Dedifferentiated amniotic fluid mesenchymal stem cell (primary cell): ENCODE measurements at regions not wholly inside any gene's neighbourhood (a gene's known extent, or its start where the extent isn't known, plus 50 kb on each side); places are given as distances from the start of the nearest gene placed in this dataset.

Source experiments
- DNase-seq: peaks from one replicate; pipeline ENCODE4 v3.0.0-alpha.2; 2016; ENCODE audit errors: extremely low spot score

DNA sequence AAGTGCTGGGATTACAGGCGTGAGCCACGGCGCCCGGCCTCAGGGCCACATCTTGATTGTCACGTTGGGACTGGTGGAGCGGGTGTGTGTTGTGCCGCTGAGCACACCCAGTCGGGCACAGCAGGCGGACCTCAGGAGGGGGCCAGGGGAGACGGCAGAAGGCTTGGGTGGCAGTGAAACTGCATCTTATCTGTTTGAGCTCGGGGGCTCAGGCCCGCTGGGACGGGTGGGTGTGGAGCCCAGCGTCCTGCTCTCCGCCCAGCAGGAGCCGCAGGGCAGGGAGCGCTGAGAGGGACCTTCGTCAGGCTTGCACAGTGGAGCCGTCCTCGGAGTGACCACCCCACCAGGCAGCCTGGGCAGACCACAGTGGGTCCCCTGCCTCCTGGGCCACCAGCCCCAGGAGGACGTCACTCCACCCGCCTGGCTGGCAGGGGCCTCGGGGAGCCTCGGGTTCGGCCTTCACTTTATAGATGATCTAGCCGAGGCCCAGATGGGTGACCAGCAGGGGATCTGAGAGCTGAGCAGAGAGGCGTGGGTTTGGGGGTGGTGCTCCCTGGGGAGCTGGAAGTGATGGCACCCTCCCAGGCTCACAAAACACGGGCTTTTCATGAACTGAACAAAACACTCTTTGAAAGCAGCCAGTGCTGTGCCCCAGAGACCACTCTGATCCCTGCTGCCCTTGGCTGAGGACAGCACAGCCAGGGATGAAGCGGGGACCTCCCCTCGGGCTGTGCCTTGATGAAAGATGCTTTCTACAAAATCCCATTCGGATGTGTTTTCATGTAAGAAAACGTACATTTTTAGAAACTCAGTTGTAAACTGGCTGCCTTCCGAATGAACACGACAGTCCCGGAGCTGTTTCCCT lies 181.1 kb downstream of the SEC14L1 start:
- DNase-seq: no peak

DNA sequence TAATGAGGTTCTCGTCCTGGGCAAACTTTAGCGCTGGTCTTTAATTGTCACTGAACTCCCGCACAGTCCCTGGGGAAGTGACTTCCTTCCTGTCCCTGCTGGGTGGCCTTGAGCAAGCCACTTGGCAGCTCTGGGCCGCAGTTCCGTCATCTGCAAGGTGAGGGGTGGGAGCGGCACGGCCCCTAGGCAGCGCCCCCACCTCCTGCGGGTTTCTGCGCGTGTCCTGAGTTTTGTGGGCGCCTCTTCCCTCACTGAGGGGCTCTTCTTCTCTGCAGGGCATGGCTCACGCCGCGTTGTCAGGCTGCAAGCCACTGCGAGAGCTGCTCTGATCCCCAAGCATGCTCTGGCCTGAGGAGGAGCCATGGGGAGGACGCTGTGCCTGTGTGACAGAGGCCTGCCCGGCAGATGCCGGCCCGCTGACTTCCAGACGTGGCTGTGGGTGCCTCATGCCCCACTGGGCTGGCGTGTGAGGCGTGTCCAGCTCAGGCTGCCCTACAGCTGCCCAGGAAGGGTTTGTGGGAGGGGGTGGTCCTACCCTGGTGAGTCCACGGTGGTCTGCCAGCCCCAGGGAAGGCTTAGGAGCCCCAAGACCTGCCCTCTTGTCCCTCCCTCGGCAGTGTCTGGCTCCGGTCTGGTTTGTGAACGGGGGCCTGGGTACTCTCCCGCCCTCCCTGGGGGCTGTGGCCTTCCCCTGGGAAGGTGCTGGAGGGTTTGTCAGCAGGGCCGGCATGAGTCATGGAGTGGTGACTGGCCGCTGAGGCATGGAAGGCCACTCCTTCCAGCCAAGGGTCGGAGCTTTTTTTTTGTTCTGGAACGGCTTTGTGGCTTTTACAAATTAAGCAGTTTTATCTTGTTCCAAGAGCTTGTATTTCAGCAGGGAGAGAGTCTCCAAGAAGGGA lies 182.0 kb downstream of the SEC14L1 start:
- peak; percentile 97 for DNase-seq

DNA sequence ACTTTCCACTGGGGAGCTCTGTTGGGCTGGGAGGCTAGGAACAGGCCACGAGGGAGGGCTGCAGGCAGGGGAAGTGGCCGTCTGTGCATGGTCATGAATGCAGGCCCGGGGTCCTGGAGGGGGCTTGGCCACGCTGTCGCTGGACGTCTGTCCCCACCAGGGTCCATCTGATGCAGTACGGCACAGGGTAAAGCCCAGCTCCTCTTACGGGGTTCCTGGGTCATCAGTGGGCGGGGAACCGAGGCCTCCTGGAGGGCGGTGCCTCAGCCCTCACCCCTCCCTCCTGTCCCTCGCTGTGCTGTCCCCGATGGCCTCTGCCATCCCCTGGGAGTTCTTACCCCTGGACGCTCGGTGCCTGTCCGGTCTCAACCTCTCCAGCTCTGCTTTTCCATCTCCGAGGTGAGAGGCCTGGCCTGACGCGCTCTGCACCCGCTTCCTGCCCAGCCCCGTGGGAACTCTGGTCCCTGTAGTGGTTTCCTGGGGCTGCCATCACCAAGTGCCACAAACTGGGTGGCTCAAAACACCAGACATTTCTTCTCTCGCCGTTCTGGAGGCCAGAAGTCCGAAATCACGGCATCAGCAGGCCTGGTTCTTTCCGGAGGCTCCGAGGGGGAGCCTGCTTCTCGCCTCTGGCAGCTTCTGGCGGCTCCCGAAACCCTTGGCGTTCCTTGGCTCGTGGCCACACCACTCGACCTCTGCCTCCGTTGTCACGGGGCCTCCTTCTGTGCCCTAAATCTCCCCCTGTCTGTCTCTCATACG lies 182.8 kb downstream of the SEC14L1 start:
- no peak for DNase-seq

DNA sequence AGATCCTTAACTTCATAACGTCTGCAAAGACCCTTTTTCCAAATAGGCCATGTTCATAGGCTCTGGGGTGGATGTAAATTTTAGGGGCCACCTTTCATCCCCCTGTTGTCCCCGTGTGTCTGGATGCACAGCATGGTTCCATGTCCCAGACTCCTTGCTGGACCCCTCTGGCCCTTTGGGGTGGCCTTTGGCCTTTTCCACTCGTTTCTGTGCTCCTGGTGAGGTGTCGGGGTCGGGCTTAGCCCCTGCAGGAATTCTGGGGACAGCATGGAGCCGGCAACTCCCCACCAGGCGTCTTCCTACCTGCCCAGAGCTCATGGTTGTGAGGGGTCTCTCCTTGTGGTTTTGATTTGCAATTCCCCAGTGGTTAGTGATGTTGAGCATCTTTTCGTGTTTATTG lies 183.5 kb downstream of the SEC14L1 start:
- DNase-seq: no peak

DNA sequence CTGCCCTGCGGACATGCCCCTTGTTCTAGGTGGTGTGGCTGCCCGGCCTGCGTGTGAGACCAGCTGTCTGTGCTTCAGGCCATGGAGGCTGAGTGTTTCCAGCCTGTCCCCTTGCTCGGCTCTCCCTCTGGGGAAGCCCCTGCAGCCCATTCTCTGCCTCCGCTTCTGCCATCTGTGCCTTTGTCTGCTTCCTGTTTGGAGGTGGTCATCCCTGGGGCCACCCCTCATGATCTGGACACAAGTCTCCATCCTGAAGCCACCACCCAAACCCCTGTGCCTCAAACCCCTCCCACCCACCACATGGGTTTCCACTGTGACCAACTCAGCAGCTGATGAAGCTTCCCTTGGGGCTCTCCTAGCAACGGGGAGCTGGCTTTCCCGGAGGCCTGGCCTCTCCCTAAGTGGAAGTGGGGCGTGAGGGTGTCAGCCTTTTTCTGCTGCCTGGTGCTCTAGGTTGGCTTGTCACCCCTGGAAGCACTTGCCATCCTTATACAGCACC lies 184.9 kb downstream of the SEC14L1 start:
- DNase-seq: no peak

DNA sequence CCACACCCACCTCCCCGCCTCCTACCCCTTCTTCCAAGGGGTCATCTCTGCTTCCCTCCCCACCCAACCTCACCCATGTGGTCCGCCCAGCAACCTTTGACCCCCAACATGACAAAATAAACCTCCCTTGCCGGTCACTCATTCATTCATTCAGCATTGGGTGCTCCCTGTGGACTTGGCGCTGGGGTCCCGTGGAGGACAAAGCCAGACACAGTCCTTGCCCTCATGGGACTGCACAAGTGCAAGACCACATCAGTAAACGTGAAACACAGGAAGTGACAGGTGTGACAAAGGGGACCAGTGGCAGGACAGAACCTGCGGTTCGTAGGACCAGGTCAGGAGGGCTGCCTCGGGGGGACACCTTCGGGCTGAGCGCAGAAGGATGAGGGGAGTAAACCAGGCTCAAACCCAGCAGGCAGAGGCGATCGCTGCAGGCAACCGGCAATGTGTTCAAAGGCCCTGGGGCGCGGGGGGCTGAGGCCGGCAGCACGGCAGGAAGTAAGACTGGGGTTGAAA lies 185.4 kb downstream of the SEC14L1 start:
- no peak for DNase-seq

DNA sequence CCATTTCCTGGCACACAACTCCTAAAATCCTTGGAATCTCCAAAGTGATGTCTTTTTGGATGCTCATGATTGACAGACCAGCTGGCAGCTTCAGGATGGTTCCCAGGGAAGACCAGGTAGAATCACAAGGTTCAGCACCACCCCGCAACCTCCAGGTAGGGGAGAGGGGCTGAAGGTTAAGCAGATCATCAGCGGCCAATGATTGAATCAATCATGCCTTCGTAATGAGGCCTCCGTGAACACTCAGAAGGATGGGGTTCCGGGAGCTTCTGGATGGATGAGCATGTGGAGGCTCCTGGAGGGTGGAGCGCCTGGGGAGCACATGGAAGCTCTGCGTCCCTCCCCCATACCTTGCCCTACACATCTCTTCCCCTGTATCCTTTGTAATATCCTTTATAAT lies 185.9 kb downstream of the SEC14L1 start:
- no peak for DNase-seq

DNA sequence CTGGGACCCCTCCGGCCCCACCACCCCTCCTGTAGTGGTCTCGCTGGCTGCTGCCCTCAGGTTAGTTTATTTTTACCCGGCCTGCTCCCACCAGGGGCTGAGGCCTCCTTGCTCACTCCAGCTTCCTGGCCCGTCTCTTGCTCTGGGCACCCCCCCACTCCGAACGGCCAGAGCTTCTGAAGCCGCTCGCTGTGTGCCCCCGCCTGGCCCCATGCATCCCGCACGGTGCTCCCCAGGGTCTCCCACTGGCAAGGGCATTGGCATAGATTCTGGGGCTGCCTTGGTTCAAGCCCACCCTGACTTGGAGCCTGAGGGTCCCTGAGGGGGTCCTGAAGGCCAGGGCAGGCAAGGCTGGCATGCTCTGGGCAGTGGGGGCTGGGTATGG lies 186.4 kb downstream of the SEC14L1 start:
- no peak for DNase-seq

DNA sequence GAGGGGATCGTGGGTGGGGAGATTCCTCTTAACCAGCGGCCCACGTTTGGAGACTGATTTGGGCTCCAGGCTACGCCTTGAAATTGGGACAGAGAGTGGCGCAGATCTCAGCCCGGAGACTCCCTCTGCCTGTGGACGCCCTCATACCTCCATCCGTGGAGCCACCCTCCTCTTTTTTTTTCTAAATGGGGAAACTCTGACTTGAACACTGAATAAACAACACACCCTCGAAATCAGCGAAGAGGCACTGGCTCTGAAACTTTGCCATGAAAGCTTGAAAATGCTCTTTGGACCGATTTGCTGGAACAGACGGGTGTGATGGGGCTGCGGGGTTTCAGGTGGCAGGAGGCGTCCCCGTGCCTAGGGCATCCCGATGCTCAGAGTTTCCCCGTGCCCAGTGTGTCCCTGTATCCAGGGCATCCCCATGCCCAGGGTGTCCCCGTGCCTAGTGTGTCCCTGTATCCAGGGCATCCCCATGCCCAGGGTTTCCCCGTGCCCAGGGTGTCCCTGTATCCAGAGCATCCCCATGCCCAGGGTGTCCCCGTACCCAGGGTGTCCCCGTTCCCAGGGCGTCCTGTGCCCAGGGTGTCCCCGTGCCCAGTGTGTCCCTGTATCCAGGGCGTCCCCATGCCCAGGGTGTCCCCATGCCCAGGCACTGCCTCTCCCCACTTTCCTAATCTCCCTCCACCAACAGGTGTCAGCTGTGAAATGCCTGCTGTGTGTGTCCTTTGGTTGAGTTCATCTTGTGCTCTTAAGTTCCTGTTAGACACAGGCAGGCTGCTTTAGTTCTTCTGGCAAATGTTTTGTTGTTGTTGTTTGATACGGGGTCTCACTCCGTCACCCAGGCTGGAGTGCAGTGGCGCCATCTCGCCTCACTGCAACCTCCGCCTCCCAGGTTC lies 187.0 kb downstream of the SEC14L1 start:
- no peak for DNase-seq

DNA sequence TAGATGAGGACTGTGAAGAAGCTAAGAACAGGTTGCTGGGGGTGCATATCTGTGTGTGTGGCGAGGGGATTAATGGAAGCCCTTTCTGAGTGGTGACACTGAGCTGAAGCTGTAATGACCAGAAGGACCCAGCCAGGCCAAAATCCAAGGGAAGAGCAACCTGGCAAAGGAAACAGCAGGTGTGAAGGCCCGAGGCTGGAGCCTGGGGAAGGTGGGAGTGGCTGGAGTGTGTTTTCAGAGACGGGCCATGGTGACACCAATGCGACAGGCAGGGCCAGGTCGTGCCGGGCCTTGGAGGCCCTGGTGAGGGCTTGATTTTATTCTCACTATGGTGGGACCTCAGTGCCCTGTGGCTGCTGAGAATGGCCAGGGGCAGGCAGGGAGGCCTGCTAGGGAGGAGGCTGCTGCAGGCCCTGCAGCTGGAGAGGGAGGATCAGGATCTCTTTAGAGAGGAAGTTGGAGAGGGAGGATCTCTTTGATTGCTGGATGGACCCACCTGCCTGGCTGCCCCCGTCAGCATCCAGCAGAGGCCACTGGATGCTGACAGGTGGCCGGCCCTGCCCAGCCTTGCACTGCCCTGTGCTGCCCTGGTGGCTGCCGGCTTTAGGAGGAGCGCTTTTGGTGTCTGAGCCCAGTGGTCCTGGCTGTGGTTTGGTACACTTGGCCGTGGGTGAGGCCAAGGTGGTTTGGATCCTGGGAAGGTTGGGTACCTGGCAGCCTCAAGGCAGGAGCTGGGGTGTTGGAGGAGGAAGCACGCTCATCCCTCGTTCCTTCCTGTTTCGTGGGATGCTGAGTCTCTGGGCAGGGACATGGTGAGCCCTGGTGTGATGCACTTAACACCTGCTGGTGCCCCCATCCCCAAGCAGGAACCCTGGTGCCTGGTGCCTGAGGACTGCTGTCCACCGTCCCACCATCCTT lies 188.3 kb downstream of the SEC14L1 start:
- DNase-seq: no peak

DNA sequence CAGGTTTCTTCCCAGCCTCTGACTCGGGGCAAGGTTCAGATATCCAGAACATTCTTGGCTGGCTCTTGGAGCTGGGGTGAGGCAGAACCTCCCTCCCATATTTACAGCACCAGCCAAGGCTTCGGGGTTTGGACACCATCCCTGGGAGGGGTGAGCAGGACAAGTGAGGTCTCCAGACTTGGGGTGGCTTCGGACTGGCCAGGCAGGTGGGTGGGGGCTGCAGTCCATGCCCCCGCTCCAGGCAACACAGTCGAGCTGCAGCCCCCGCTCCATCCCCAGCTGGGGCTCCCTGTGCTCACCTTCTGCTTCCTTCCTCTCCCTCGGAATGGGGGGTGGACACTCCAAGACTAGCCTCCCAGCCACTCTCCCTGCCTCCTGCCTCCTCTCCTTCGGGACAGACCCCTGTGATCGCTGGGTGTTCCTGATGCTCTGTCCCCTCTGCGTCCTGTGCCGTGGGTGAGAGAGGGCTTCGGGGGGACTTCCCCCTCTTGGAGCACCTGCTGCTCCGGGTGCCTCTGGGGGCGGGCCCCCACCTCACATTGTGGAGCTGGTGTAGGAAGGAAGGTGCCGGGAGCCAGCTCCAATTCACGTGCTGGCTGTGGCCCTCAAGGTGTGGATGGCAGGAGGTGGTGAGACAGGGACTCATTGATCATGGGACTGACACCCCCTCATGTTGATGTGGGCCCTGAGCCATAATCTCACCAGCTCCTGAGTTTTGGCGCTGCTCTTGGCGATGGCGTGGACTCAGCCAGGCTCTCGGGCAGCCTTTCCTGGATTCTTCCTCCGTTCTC lies 189.2 kb downstream of the SEC14L1 start:
- no peak for DNase-seq

DNA sequence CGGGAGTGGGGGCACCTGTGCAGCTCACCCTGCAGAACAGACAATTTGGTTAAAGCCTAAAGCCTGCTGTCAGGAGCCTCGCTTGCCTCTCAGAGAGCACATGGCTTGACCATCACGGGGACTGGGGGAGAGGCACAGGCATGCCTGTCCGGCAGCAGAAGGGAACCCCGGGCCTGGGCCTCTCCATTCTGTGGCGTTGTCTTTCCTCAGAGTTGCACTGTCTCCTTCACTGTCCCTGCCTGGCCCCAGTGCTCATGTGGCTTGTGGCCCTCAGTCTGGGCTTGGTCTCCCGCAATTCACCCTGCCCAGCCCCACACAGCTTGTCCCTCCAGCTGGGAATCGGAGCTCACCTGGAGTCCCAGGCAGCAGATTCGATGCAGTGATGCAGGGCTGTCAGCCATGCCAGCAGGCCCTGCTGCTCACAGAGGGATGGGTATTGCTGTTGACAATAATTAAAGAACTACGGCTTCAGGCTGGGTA lies 189.9 kb downstream of the SEC14L1 start:
- no peak for DNase-seq

DNA sequence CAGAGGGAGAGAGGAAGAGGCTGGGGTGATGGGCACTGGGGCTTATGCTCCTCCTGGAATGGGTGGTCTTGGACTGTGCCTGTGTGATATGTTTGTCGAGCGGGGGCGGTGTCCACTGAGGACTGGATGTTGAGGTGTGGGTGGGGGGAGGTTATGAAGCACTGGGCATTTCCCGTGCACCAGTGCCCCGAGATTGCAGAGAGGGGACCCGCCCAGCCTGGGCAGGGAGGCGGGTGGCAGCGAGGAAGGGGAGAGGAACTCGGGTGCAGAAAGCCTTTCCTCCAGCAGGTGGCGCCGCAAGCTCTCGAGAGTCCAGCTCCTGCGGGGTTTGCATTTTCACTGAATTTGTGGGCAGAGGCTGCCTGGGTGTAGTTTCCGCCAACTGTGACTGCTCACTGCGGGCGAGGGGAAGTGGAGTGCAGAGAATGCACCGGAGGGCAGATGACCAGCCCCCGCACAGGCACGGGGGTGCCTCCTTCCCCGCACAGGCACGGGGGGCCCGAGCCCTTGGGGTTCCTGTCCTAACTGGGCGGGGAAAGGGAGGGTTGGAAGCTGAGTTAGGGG lies 190.6 kb downstream of the SEC14L1 start:
- DNase-seq: peak; percentile 84

DNA sequence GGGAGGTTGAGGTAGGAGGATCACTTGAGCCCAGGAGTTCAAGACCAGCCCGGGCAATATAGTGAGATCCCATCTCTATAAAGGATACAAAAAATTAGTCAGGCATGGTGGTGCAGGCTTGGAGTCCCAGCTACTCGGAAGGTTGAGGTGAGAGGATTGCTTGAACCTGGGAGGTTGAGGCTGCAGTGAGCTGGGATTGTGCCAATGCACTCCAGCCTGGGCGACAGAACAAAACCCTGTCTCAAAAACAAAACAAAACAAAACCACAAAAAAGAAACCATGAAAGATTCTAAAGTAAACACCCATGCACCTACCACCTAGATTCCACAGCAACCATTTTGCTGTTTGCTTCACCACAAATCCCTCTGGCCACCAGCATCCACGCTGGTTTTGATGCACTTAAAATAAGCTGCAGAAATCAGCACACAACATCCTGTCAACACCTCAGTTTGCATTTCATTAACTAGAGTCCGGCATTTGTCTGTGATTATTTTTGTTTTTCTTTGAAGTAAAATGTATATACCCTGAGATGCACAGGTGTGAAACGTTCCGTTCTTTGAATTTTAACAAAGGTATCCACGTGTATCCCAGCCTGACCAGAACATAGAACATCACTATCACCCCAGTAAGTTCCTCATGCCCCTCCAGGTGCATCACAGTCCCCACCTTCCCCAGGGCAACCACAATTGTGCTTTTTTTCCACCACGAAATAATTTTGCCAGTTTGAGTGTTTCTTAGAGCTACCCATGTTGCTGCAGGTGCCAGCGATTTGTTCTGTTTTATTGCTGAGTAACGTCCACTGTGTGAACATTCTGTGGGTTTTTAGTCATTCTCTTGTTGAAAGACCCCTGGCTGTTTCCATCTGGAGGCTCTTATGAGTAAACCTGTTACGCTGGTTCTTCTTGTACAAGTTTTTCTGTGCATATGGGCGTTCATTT lies 191.5 kb downstream of the SEC14L1 start:
- no peak for DNase-seq

DNA sequence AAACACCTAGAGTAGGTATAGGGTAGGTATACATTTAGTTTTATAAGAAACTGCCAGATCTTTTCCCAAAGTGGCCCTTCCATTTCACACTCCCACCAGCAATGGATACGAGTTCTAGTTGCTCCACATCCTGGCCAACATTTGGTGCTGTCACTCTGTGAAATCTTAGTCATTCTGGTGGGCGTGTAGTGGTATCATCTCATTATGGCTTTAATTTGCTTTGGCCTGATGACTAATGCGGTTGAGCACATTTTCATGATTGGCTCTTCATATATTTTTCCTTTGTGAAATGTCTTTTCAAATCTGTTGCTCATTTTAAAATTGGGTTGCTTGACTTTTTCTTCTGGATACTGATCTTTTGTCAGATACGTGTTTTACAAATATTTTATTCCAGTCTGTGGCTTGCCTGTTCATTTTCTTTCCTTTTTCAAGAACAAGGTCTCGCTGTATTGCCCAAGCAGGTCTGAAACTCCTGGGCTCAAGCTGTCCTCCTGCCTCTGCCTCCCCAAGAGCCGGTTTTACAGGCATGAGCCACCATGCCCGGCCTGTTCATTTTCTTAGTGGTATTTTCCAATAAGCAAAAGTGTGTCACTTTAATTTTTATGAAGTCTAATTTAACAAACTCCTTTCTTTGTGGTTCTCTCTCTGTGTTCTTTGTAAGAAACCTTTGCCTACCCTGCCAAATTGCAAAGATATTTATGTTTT lies 192.4 kb downstream of the SEC14L1 start:
- peak; percentile 80 for DNase-seq

DNA sequence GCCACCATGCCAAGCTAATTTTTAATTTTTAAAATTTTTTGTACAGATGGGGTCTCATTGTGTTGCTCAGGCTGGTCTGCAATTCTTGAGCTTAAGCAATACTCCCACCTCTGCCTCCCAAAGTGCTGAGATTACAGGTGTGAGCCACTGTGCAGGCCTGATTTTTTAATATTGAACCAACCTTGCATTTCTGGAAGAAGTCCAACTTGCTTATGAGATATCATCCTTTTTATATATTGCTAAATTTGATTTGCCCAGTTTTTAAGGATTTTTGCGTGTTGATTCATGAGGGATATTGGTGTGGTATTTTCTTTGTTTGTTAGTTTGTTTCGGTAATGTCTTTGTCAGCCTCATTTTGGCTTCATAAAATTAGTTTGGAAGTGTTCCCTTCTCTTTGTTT lies 196.4 kb downstream of the SEC14L1 start:
- no peak for DNase-seq
